ENCODE measurements at regions not wholly inside any gene's neighbourhood (a gene's known extent, or its start where the extent isn't known, plus 50 kb on each side); places are given as distances from the start of the nearest gene placed in this dataset.

GRCh38 chr6:121520337-121521163 is 85.1 kb downstream of the GJA1 start:
- 0 out of 2 replicates have a peak overlapping the region, but pooled peaks have one; percentile 8 for H3K27ac ChIP-seq (ENCODE audit: low read length)
- no peak overlapping the region for H3K4me2 ChIP-seq (ENCODE audit: low read length)
- TF ChIP-seq CTCF (conservative IDR thresholded peaks at IDR 0.05; ENCODE audit: low read depth, low read length) (no peak), EZH2 (IDR thresholded peaks at IDR 0.05; ENCODE audit: low read length, unreplicated experiment) (no peak), EZH2phosphoT487 (IDR thresholded peaks at IDR 0.05; ENCODE audit: borderline replicate concordance, low read length) (no peak)
- no peaks in the 10 kb centered on the region for H3K9me3 ChIP-seq (ENCODE audit: low read length)
- no peak overlapping the region for H3K9ac ChIP-seq (ENCODE audit: low read length)
- POLR2A ChIA-PET (ENCODE audit: unreplicated experiment), result no interaction called here
- peaks cover 14% of the 10 kb centered on the region for H3K4me1 ChIP-seq (ENCODE audit: insufficient read depth, low read length)
- no peaks in the 10 kb centered on the region for H3K79me2 ChIP-seq (ENCODE audit: low read length)
- H3K4me3 ChIP-seq (ENCODE audit: low read length), result no peak overlapping the region
- no peaks in the 10 kb centered on the region for H3K27me3 ChIP-seq (ENCODE audit: low read length)
- H4K20me1 ChIP-seq (ENCODE audit: low read length), result no peaks in the 10 kb centered on the region
- CTCF ChIA-PET, result interaction anchor here (0.6 kb wide), 1 partner anchor 9 kb away, joined by 9 read pairs; no protein-coding TSS in a partner anchor
- no TSS peak for BruUV-seq (replicated peaks)
- no peak overlapping the region for H2AFZ ChIP-seq (ENCODE audit: low read length)
- H3K9me2 ChIP-seq (replicated peaks; ENCODE audit: low read length), result no peaks in the 10 kb centered on the region
- no peak for ATAC-seq
- DNase-seq, result peak; percentile 11
- H3F3A ChIP-seq (ENCODE audit: low read length, unreplicated experiment), result no peaks in the 10 kb centered on the region
- intact Hi-C loops (cut with micrococcal nuclease), result no loop called here
- H3K36me3 ChIP-seq (ENCODE audit: low read depth, low read length), result no peaks in the 10 kb centered on the region

- intact Hi-C loops (cut with micrococcal nuclease), result no loop called here
- ChIA-PET POLR2A (ENCODE audit: unreplicated experiment) (no interaction called here), CTCF (interaction anchor here (0.6 kb wide), 1 partner anchor 9 kb away, joined by 9 read pairs; no protein-coding TSS in a partner anchor)
- Histone ChIP-seq H3K27ac (ENCODE audit: low read length) (peak overlapping the region; percentile 8; the same call in 1 of the 2 replicates), H3K27me3 (ENCODE audit: low read length) (no peaks in the 10 kb centered on the region), H3K9me2 (replicated peaks; ENCODE audit: low read length) (no peaks in the 10 kb centered on the region), H2AFZ (ENCODE audit: low read length) (no peak overlapping the region), H3K4me2 (ENCODE audit: low read length) (no peak overlapping the region), H3K36me3 (ENCODE audit: low read depth, low read length) (no peaks in the 10 kb centered on the region), H3K4me1 (ENCODE audit: insufficient read depth, low read length) (peaks cover 14% of the 10 kb centered on the region), H3K9ac (ENCODE audit: low read length) (no peak overlapping the region), H3K4me3 (ENCODE audit: low read length) (no peak overlapping the region), H3K79me2 (ENCODE audit: low read length) (no peaks in the 10 kb centered on the region), H3F3A (ENCODE audit: low read length, unreplicated experiment) (no peaks in the 10 kb centered on the region), H3K9me3 (ENCODE audit: low read length) (no peaks in the 10 kb centered on the region), H4K20me1 (ENCODE audit: low read length) (no peaks in the 10 kb centered on the region)
- TF ChIP-seq EZH2 (IDR thresholded peaks at IDR 0.05; ENCODE audit: low read length, unreplicated experiment), result no peak
- no peak for TF ChIP-seq CTCF (conservative IDR thresholded peaks at IDR 0.05; ENCODE audit: low read depth, low read length)
- no peak for TF ChIP-seq EZH2phosphoT487 (IDR thresholded peaks at IDR 0.05; ENCODE audit: borderline replicate concordance, low read length)
- no TSS peak for BruUV-seq (replicated peaks)
- ATAC-seq, result no peak
- no peak for DNase-seq
Observed at GRCh38 chr6:121521164-121521555, 85.7 kb downstream of the GJA1 start.

- Histone ChIP-seq H4K20me1 (ENCODE audit: low read length) (no peaks in the 10 kb centered on the region), H3K9me3 (ENCODE audit: low read length) (no peaks in the 10 kb centered on the region), H3K27me3 (ENCODE audit: low read length) (no peaks in the 10 kb centered on the region), H3K4me1 (ENCODE audit: insufficient read depth, low read length) (peaks cover 14% of the 10 kb centered on the region), H2AFZ (ENCODE audit: low read length) (peak overlapping the region; percentile 36; the same call in 1 of the 2 replicates), H3K4me3 (ENCODE audit: low read length) (peak overlapping the region; percentile 23; the same call in 1 of the 2 replicates), H3K27ac (ENCODE audit: low read length) (peak overlapping the region; percentile 52), H3F3A (ENCODE audit: low read length, unreplicated experiment) (no peaks in the 10 kb centered on the region), H3K9ac (ENCODE audit: low read length) (peak overlapping the region; percentile 24; the same call in 1 of the 2 replicates), H3K4me2 (ENCODE audit: low read length) (peak overlapping the region; percentile 42), H3K79me2 (ENCODE audit: low read length) (no peaks in the 10 kb centered on the region), H3K9me2 (replicated peaks; ENCODE audit: low read length) (no peaks in the 10 kb centered on the region), H3K36me3 (ENCODE audit: low read depth, low read length) (no peaks in the 10 kb centered on the region)
- BruUV-seq (replicated peaks), result no TSS peak
- intact Hi-C loops (cut with micrococcal nuclease), result no loop called here
- no peak for TF ChIP-seq EZH2 (IDR thresholded peaks at IDR 0.05; ENCODE audit: low read length, unreplicated experiment)
- no peak for TF ChIP-seq EZH2phosphoT487 (IDR thresholded peaks at IDR 0.05; ENCODE audit: borderline replicate concordance, low read length)
- no peak for TF ChIP-seq CTCF (conservative IDR thresholded peaks at IDR 0.05; ENCODE audit: low read depth, low read length)
- DNase-seq, result peak; percentile 79
- peak; percentile 92 for ATAC-seq
- POLR2A ChIA-PET (ENCODE audit: unreplicated experiment), result no interaction called here
- CTCF ChIA-PET, result no interaction called here
Observed at GRCh38 chr6:121522265-121522664, 86.8 kb downstream of the GJA1 start.

All from PC-3 (cell line).